OCI-LY1 (cell line): ENCODE measurements at regions not wholly inside any gene's neighbourhood (a gene's known extent, or its start where the extent isn't known, plus 50 kb on each side); places are given as distances from the start of the nearest gene placed in this dataset.

Experiments
- H2AFZ ChIP-seq: fragments of 200-600 bp; sonication (generic), shearing (Covaris generic); 2 replicates; pipeline ENCODE4 v1.6.0; 2014; ENCODE audit warnings: antibody characterized with exemption, mild to moderate bottlenecking, low read length
- H3F3A ChIP-seq: fragments of 200-600 bp; sonication (generic), shearing (Covaris generic); 2 replicates; pipeline ENCODE4 v1.6.0; 2014; ENCODE audit warnings: mild to moderate bottlenecking, antibody characterized with exemption, low read length, moderate library complexity; ENCODE audit not compliant: insufficient read depth
- H3K27ac ChIP-seq: fragments of 200-600 bp; sonication (generic); 2 replicates; pipeline ENCODE4 v1.5.1; 2014; ENCODE audit warnings: low read length, mixed run types, mild to moderate bottlenecking, low read depth; ENCODE audit not compliant: poor library complexity, severe bottlenecking
- H3K27me3 ChIP-seq: fragments of 200-600 bp; sonication (generic); 2 replicates; pipeline ENCODE4 v1.6.0; 2014; ENCODE audit warnings: antibody characterized with exemption, mild to moderate bottlenecking, low read length, moderate library complexity; ENCODE audit not compliant: insufficient read depth
- H3K36me3 ChIP-seq: fragments of 200-600 bp; sonication (generic); 2 replicates; pipeline ENCODE4 v1.6.1; 2014; ENCODE audit warnings: mild to moderate bottlenecking, antibody characterized with exemption, low read length, moderate library complexity, mixed read lengths; ENCODE audit not compliant: insufficient read depth
- H3K4me1 ChIP-seq: fragments of 200-600 bp; sonication (generic); 2 replicates; pipeline ENCODE4 v1.5.1; 2014; ENCODE audit warnings: mild to moderate bottlenecking, low read length, moderate library complexity; ENCODE audit not compliant: insufficient read depth, severe bottlenecking
- H3K4me2 ChIP-seq: fragments of 200-600 bp; sonication (generic), shearing (Covaris generic); 2 replicates; pipeline ENCODE4 v1.6.1; 2014; ENCODE audit warnings: low read length
- H3K4me3 ChIP-seq: fragments of 200-600 bp; sonication (generic); 2 replicates; pipeline ENCODE4 v1.5.1; 2014; ENCODE audit warnings: low read length, low read depth, mild to moderate bottlenecking, mixed read lengths; ENCODE audit not compliant: poor library complexity, severe bottlenecking
- H3K79me2 ChIP-seq: fragments of 200-600 bp; shearing (Covaris generic); 2 replicates; pipeline ENCODE4 v1.6.1; 2016; ENCODE audit warnings: mixed run types, low read length, mixed read lengths; ENCODE audit not compliant: insufficient read depth
- H3K9ac ChIP-seq: fragments of 200-600 bp; sonication (generic), shearing (Covaris generic); 2 replicates; pipeline ENCODE4 v1.6.1; 2014; ENCODE audit warnings: mild to moderate bottlenecking, low read length, mixed read lengths
- H3K9me2 ChIP-seq: fragments of 200-600 bp; sonication (generic), shearing (Covaris generic); 2 replicates; pipeline ENCODE4 v1.6.1; 2014; ENCODE audit warnings: low read depth, mild to moderate bottlenecking, low read length, mixed read lengths
- H3K9me3 ChIP-seq: fragments of 200-600 bp; shearing (Covaris generic); 2 replicates; pipeline ENCODE4 v1.6.1; 2014; ENCODE audit warnings: low read length, mixed read lengths
- H4K20me1 ChIP-seq: fragments of 200-600 bp; sonication (generic), shearing (Covaris generic); 2 replicates; pipeline ENCODE4 v1.6.0; 2016; ENCODE audit warnings: mild to moderate bottlenecking, low read length; ENCODE audit not compliant: insufficient read depth
- CTCF ChIP-seq: fragments of 200-600 bp; sonication (generic), shearing (Covaris generic); IDR thresholded peaks from 2 replicates; pipeline ENCODE4 v1.5.1; 2017; ENCODE audit warnings: mild to moderate bottlenecking, antibody characterized with exemption, low read length, moderate library complexity, mixed read lengths
- EZH2 ChIP-seq: fragments of 200-600 bp; sonication (generic), shearing (Covaris generic); IDR thresholded peaks from 2 replicates; pipeline ENCODE4 v1.8.0; 2017; ENCODE audit warnings: borderline replicate concordance, mixed run types, mild to moderate bottlenecking, antibody characterized with exemption, low read length, moderate library complexity, mixed read lengths

- H3K9me3 ChIP-seq, result no peaks in the 10 kb centered on the region
- H2AFZ ChIP-seq, result no peak overlapping the region
- no peaks in the 10 kb centered on the region for H3K9me2 ChIP-seq
- no peak overlapping the region for H3K27ac ChIP-seq
- H3K36me3 ChIP-seq, result no peaks in the 10 kb centered on the region
- H3K79me2 ChIP-seq, result no peaks in the 10 kb centered on the region
- no peak overlapping the region for H3K9ac ChIP-seq
- H4K20me1 ChIP-seq, result no peaks in the 10 kb centered on the region
- H3K4me2 ChIP-seq, result no peak overlapping the region
- H3K27me3 ChIP-seq, result no peaks in the 10 kb centered on the region
- H3K4me1 ChIP-seq, result no peaks in the 10 kb centered on the region
- TF ChIP-seq EZH2 (no peak), CTCF (no peak)
- H3K4me3 ChIP-seq, result no peak overlapping the region
- H3F3A ChIP-seq, result no peaks in the 10 kb centered on the region
Measured at GRCh38 chr18:78912336-78912735, 67.3 kb upstream of the SALL3 start.

GRCh38 chr18:78912844-78913243, 66.8 kb upstream of the SALL3 start:
- H3K79me2 ChIP-seq, result no peaks in the 10 kb centered on the region
- TF ChIP-seq CTCF (no peak), EZH2 (no peak)
- H3K36me3 ChIP-seq, result no peaks in the 10 kb centered on the region

GRCh38 chr18:78913395-78913794, 66.2 kb upstream of the SALL3 start:
- Histone ChIP-seq H3K9ac (no peak overlapping the region), H3K27ac (no peak overlapping the region), H3K4me3 (no peak overlapping the region), H4K20me1 (no peaks in the 10 kb centered on the region), H3K9me3 (no peaks in the 10 kb centered on the region), H3K4me1 (no peaks in the 10 kb centered on the region), H3K9me2 (no peaks in the 10 kb centered on the region), H3K36me3 (no peaks in the 10 kb centered on the region), H3K79me2 (no peaks in the 10 kb centered on the region), H2AFZ (no peak overlapping the region), H3F3A (no peaks in the 10 kb centered on the region), H3K27me3 (no peaks in the 10 kb centered on the region), H3K4me2 (no peak overlapping the region)
- TF ChIP-seq CTCF (no peak), EZH2 (no peak)

More at GRCh38 chr18:78912844-78913243, 66.8 kb upstream of the SALL3 start:
- Histone ChIP-seq H3K4me3 (no peak overlapping the region), H3K9me2 (no peaks in the 10 kb centered on the region), H3K4me1 (no peaks in the 10 kb centered on the region), H4K20me1 (no peaks in the 10 kb centered on the region), H3K27ac (no peak overlapping the region), H3K9me3 (no peaks in the 10 kb centered on the region), H3F3A (no peaks in the 10 kb centered on the region), H3K27me3 (no peaks in the 10 kb centered on the region), H3K9ac (no peak overlapping the region), H2AFZ (no peak overlapping the region), H3K4me2 (no peak overlapping the region)
